Sigmoid colon (tissue), 6 donors: ENCODE measurements at regions not wholly inside any gene's neighbourhood (a gene's known extent, or its start where the extent isn't known, plus 50 kb on each side); places are given as distances from the start of the nearest gene placed in this dataset.

ENCODE experiments used
- DNase-seq: peaks from one replicate; pipeline ENCODE4 v3.0.0-alpha.2; 2019
- H3K27ac ChIP-seq, 4 donors: fragments of 200-600 bp; sonication (generic); one replicate each; pipeline ENCODE4 v1.5.1; 2016 to 2019; ENCODE audit warnings: mild to moderate bottlenecking in 1 of 4
- H3K27me3 ChIP-seq, 3 donors: fragments of 200-600 bp; sonication (generic); one replicate each; pipeline ENCODE4 v1.5.1; 2019; ENCODE audit warnings: mild to moderate bottlenecking in 1 of 3
- H3K36me3 ChIP-seq, 4 donors: fragments of 200-600 bp; sonication (generic); one replicate each; pipeline ENCODE4 v1.5.1; 2016 to 2019
- H3K4me1 ChIP-seq, 4 donors: fragments of 200-600 bp; sonication (generic); one replicate each; pipeline ENCODE4 v1.5.1; 2017 to 2019
- H3K4me3 ChIP-seq, 4 donors: fragments of 200-600 bp; sonication (generic); one replicate each; pipeline ENCODE4 v1.5.1; 2017 to 2019; ENCODE audit warnings: mild to moderate bottlenecking in 2 of 4, moderate library complexity in 1 of 4
- H3K9me3 ChIP-seq, 4 donors: fragments of 200-600 bp in 3 of 4; sonication (generic) in 3 of 4; one replicate each; pipeline versions ENCODE4 v1.5.1 to v1.6.1; 2013 to 2019
- EP300 ChIP-seq, 4 donors: sonication (generic); formaldehyde crosslinking; IDR thresholded peaks; one replicate each; pipeline ENCODE4 v1.6.1; 2017; ENCODE audit warnings: antibody characterized with exemption in 4 of 4
- POLR2A ChIP-seq, 2 donors: fragments of 450-650 bp; IDR thresholded peaks; one replicate each; pipeline ENCODE4 v1.6.1; 2016; ENCODE audit warnings: antibody characterized with exemption in 2 of 2, mild to moderate bottlenecking in 2 of 2, moderate library complexity in 2 of 2
- POLR2AphosphoS5 ChIP-seq, 4 donors: sonication (generic); formaldehyde crosslinking; IDR thresholded peaks; one replicate each; pipeline ENCODE4 v1.6.1; 2017; ENCODE audit warnings: antibody characterized with exemption in 4 of 4
- WGBS, 2 donors: extraction: QIAGEN DNeasy Blood & Tissue Kit; methylation state at CpG; one replicate each; pipeline ENCODE4 v1.1.7; 2013; 5-methylcytosine and 5-hydroxymethylcytosine counted together
- intact Hi-C: fragments of 100-400 bp; cut with DNase I; formaldehyde crosslinking; loops from one replicate; pipeline ENCODE4 v1.15.1; 2023
- TF ChIP-seq, protein P1 (sequence below), 4 experiments: fragments of 450-650 bp in 3 of 4; fragments of 200-600 bp in 1 of 4; IDR thresholded peaks; one replicate each; pipeline ENCODE4 v1.5.1; 2016 to 2019; ENCODE audit warnings: antibody characterized with exemption in 4 of 4, mild to moderate bottlenecking in 3 of 4, moderate library complexity in 2 of 4
- donor health status: healthy with polysubstance abuse.
- donor health status: healthy.

DNA sequence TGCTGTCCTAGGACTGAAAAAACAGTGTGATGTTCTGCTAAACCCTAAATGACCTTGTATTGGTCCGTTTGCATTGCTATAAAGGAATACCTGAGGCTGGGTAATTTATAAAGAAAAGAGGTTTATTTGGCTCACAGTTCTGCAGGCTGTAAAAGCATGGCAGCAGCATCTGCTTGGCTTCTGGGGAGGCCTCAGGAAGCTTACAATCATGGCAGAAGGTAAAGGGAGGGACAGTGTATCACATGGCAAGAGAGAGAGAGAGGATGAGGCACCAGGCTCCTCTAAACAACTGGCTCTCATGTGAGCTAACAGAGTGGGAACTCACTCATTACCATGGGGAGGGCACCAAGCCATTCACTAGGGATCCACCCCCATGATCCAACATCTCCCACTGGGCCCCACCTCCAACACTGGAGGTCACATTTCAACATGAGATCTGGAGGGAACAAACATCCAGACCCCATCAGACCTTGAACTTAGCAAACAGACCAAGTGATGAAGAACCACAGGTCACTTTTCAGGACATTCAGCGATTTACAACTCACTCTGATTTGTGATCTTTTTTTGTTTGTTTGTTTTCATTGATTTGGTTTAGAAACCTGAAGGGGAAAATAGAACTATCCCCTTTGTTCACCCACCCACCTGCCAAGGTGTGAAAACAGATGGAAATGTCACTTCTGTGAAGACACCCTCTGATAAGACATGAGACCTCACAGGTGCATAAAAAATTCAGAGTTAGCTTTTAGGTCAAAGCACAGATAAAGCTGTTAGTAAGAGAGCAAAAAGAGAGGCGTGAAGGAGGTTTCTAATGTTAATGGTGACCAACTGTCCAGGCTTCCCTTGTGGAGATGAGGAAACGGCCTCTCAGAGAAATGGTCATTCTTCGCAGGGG, 104.2 kb upstream of the RALGPS2 start:
- no peak for DNase-seq
- Histone ChIP-seq H3K36me3 (no peaks in the 10 kb centered on the region), H3K9me3 (no peaks in the 10 kb centered on the region), H3K4me3 (no peak overlapping the region), H3K27ac (no peak overlapping the region), H3K27me3 (no peaks in the 10 kb centered on the region), H3K4me1 (peaks cover 0 to 3% (median 1%) of the 10 kb centered on the region in 4 donors)
- intact Hi-C loops: no loop called here
- TF ChIP-seq, protein P1, sequence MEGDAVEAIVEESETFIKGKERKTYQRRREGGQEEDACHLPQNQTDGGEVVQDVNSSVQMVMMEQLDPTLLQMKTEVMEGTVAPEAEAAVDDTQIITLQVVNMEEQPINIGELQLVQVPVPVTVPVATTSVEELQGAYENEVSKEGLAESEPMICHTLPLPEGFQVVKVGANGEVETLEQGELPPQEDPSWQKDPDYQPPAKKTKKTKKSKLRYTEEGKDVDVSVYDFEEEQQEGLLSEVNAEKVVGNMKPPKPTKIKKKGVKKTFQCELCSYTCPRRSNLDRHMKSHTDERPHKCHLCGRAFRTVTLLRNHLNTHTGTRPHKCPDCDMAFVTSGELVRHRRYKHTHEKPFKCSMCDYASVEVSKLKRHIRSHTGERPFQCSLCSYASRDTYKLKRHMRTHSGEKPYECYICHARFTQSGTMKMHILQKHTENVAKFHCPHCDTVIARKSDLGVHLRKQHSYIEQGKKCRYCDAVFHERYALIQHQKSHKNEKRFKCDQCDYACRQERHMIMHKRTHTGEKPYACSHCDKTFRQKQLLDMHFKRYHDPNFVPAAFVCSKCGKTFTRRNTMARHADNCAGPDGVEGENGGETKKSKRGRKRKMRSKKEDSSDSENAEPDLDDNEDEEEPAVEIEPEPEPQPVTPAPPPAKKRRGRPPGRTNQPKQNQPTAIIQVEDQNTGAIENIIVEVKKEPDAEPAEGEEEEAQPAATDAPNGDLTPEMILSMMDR (IDR thresholded peaks at IDR 0.05): no peak
- TF ChIP-seq POLR2A (IDR thresholded peaks at IDR 0.05): no peak
- no peak for TF ChIP-seq POLR2AphosphoS5 (IDR thresholded peaks at IDR 0.05)
- TF ChIP-seq EP300 (IDR thresholded peaks at IDR 0.05): no peak
- 90 to 94% methylated on average over 5 of the region's 5 CpGs for WGBS, 2 donors

DNA sequence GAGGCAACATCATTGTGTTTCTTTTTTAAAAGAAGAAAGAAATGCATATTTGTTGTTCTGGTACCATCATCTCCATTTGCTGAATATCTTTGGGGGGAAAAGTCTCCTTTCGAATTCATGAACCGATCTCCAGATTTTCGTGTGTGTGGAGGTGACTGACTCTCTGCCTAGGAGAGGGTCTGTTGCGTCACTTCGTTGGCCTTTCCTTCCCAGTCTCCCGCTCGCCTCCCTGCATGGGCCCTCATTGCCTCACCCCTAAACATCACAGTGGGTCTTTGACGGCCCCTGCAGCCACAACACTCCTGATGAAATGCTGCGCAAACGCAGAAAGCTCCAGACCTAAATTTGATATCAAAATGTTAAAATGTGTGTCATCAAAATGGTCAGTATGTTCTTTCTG, 103.2 kb upstream of the RALGPS2 start:
- Histone ChIP-seq H3K4me3 (no peak overlapping the region), H3K27me3 (no peaks in the 10 kb centered on the region), H3K36me3 (no peaks in the 10 kb centered on the region), H3K4me1 (peaks cover 0 to 6% (median 3%) of the 10 kb centered on the region in 4 donors), H3K9me3 (no peaks in the 10 kb centered on the region), H3K27ac (no peak overlapping the region)
- no peak for DNase-seq
- 94 to 96% methylated on average over 10 of the region's 10 CpGs for WGBS, 2 donors
- TF ChIP-seq POLR2AphosphoS5 (IDR thresholded peaks at IDR 0.05): no peak
- no peak for TF ChIP-seq POLR2A (IDR thresholded peaks at IDR 0.05)
- no peak for TF ChIP-seq EP300 (IDR thresholded peaks at IDR 0.05)
- TF ChIP-seq, protein P1 (IDR thresholded peaks at IDR 0.05): no peak
- intact Hi-C loops: no loop called here

DNA sequence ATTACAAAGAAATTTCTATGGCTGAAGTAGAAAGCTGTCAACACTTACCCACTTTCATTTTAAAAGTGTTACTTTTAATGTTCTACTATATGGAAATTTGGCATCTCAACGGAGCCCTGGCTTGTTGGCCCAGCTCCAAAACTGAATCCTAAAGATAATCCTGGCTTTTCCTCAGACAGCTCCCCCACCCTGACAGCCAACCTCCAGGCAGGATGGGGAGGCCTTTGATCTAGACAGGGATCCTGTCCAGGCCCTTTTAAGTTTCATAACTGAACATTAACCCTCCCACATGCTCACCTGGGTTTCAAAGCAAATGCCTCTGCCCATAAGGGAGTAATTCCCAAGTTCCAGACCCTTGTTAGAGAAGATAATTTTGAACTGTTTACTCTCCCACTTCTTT, 99.3 kb upstream of the RALGPS2 start:
- H3K4me3 ChIP-seq: no peak overlapping the region
- WGBS, 2 donors: 24 to 43% methylated on average over 1 of the region's 1 CpG
- no peaks in the 10 kb centered on the region for H3K9me3 ChIP-seq
- H3K4me1 ChIP-seq: peaks cover 0 to 15% (median 5%) of the 10 kb centered on the region in 4 donors
- H3K27me3 ChIP-seq: no peaks in the 10 kb centered on the region
- intact Hi-C loops: no loop called here
- H3K36me3 ChIP-seq: no peaks in the 10 kb centered on the region
- DNase-seq: no peak
- no peak overlapping the region for H3K27ac ChIP-seq
- TF ChIP-seq, protein P1 (IDR thresholded peaks at IDR 0.05): no peak
- TF ChIP-seq EP300 (IDR thresholded peaks at IDR 0.05) (no peak), POLR2AphosphoS5 (IDR thresholded peaks at IDR 0.05) (no peak), POLR2A (IDR thresholded peaks at IDR 0.05) (no peak)

DNA sequence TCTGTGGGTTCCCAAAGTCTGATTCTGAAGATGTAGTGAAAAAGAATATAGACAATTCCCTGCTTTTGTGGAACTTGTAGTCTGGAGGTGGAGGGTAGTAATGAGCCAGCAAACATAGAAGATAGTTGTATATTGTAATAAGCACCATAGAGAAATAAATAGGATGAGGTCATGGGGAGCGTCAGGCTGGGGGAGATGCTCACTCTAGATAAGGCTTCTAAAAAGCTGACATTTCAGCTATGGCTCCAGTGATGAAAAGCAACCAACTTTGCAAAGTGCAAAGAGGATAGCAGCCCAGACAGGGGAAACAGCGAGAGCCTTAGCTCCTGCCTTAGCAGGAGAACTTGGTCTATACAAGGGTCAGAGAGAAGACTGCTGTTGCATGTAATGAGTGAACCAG, 98.0 kb upstream of the RALGPS2 start:
- intact Hi-C loops: no loop called here

More for the DNA sequence above, 98.0 kb upstream of the RALGPS2 start:
- H3K27me3 ChIP-seq: no peaks in the 10 kb centered on the region
- H3K9me3 ChIP-seq: no peaks in the 10 kb centered on the region
- 90 to 91% methylated on average over 2 of the region's 2 CpGs for WGBS, 2 donors
- H3K36me3 ChIP-seq: no peaks in the 10 kb centered on the region
- no peak for DNase-seq
- TF ChIP-seq, protein P1 (IDR thresholded peaks at IDR 0.05): no peak
- TF ChIP-seq EP300 (IDR thresholded peaks at IDR 0.05) (no peak), POLR2AphosphoS5 (IDR thresholded peaks at IDR 0.05) (no peak), POLR2A (IDR thresholded peaks at IDR 0.05) (no peak)
- H3K4me3 ChIP-seq: no peak overlapping the region
- peaks cover 0 to 15% (median 5%) of the 10 kb centered on the region in 4 donors for H3K4me1 ChIP-seq
- H3K27ac ChIP-seq: no peak overlapping the region
